CD4-positive, alpha-beta T cell treated with Interleukin-6 for 4 hours (primary cell): ENCODE measurements at regions not wholly inside any gene's neighbourhood (a gene's known extent, or its start where the extent isn't known, plus 50 kb on each side); places are given as distances from the start of the nearest gene placed in this dataset.
"Not testable (repeated sequence)": the region's sequence is repeated elsewhere in the genome, so short reads cannot be mapped to it uniquely, and the experiment has no call there.

Experiments used
- DNase-seq: peaks from one replicate; pipeline ENCODE4 v3.0.0-alpha.2; 2020; ENCODE audit warnings: mixed read lengths

DNA sequence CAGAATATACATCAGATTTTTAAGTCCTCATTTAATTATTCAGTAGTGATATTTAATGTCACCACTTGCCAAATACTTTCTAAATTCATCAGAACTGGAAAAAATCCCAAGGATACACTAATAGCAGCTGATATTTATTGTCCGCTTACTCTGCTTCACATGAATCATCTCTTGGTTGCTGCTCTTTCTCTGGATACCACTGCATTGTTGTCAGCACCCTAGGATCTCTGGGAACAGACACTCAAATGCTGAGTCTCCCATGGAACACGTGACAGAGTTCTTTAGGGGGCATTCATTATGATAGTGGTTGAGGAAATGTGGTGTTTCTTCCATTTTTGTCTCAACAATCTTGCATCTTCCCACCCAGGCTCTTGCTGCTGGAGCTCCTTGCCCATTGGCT, 318.0 kb downstream of the RFPL4B start:
- DNase-seq = no peak

DNA sequence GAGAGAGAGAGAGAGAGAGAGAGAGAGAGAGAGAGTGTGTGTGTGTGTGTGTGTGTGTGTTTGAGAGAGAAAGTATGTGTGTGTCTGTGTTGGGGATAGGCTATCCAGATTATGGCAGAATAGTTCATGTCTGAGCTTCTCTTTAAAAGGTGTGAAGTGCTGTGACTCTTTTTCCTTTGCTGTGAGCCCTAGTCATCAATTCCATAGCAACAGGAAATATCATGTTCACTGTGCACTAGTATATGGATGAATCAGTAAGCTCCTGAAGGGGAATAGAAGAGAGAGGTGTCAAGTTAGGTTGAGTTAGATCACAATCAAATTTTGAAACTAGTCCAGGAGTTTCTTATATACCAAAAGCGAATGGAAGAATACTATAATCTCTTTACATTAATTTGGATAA, 318.7 kb downstream of the RFPL4B start:
- DNase-seq = no peak

DNA sequence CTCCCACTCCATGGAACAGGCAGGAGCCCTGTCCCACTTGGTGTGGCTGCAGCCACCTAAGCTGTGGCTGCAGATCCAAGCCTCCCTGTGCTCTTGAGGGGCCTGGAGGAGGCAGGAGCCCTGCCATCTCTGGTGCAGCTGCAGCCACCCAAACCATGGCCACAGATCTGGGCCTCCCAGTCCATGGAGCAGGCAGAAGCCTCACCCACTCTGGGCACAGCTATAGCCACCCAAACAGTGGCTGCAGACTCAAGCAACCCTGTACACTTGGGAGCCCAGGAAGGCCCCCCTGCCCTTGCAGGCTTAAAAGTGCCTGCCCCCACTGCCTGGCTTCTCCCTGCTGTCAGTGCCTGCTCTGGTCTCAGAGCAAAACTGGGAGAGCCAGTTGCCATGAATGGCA, 320.3 kb downstream of the RFPL4B start:
- no peak for DNase-seq

DNA sequence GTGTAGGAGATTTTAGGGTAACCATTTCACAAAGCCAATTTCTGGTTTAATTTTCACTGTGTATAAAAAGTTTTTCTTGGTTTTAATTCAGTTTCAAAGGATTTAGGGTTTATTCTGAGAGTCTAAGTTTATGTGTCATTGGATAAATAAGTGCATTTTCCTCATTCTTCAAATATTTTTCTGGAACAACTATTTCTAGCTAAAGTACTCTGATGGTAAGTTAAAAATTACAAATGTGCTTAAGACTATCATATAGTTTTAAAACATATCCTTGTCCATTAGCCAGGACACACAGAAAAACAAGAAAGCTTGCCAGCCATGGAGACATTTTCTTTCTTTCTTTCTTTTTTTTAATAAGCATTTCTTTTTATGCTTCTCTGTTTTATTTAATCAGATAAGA, 333.0 kb downstream of the RFPL4B start:
- DNase-seq = no peak

DNA sequence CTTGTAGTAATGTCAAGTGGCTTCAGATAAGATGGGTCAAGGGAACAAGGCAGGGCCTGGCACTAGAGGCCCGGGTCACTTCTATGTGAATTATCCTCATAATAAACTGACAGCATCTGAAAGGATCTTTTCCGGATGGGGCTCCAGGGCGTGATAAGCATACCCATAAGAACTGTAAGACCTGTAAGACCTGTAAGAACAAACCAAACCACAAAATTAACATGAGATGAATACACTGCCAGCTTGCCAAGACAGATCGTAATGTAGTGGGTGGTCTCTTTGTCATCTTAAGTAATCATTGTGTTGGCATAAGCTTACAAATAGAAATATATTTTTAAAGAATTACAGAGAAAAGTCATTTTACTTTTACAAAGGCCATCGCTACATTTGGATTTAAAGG, 334.9 kb downstream of the RFPL4B start:
- no peak for DNase-seq

DNA sequence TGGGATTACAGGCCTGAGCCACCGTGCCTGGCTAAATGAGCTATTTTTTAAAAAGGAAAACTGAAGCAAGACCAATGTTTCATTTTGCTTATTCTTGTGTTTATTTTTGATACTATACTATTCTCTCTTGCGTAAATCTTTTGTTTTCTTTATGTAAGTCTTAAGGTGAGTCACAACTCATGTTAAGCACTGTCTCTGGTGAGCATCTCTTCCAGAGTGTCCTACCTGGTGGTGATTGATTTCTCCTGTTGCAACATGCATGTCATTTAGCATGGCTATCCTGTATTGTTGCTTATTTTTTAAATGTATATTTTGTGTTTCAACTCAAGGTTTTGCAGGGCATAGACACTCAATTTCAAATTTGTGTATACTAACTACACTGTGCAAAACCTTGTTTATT, 336.0 kb downstream of the RFPL4B start:
- no peak for DNase-seq

DNA sequence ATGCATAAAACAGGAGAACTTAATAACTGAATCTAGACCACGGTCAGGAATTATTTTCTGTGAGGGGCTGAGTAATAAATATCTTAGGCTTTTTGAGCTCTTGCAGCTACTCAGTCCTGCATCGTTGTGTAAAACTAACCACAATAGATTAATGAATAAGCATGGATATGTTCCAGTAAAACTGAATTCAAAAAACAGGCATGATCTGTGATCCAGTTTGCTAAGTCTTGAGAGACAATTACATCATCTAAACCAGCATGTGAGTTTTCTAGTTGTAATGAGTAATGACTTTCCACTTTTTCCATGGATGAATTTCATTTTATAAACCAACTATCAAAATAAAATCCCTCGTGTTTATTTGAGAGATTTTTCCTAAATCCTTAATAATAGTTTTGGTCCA, 336.8 kb downstream of the RFPL4B start:
- DNase-seq = no peak

DNA sequence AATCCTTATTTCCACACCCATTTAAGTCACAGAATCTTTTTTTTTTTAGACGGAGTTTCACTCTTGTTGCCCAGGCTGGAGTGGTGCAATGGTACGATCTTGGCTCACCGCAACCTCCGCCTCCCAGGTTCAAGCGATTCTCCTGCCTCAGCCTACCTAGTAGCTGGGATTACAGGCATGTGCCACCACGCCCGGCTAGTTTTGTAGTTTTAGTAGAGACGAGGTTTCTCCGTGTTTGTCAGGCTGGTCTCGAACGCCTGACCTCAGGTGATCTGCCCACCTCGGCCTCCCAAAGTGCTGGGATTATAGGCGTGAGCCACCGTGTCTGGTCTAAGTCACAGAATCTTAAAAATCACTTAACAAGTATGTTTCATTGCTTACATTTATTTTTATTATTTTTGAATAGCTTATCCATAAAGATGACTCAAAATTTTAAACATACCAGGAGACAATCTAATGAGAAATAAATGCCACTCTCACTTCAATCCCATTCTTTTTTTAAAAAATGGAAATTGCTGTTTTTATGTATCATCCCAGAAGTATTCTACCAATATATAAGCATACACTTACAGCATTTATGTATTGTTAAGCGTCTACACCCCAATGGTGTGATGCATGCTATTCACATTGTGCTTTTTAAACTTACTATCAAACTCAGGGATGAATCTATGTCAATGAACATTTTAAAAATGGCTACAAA, 338.5 kb downstream of the RFPL4B start:
- DNase-seq = not testable (repeated sequence)

DNA sequence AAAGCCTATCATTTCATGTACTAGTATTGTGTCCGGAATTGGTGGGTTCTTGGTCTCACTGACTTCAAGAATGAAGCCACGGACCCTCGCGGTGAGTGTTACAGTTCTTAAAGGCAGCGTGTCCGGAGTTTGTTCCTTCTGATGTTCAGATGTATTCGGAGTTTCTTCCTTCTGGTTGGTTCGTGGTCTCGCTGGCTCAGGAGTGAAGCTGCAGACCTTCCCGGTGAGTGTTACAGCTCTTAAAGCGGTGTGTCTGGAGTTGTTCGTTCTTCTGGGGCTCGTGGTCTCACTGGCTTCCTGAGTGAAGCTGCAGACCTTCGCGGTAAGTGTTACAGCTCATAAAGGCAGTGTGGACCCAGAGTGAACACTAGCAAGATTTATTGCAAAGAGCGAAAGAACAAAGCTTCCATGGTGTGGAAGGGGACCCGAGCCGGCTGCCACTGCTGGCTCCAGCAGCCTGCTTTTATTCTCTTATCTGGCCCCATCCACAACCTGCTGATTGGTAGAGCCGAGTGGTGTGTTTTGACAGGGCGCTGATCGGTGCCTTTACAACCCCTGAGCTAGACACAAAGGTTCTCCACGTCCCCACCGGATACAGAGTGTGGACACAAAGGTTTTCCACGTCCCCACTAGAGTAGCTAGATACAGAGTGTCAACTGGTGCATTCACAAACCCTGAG, 341.5 kb downstream of the RFPL4B start:
- not testable (repeated sequence) for DNase-seq

DNA sequence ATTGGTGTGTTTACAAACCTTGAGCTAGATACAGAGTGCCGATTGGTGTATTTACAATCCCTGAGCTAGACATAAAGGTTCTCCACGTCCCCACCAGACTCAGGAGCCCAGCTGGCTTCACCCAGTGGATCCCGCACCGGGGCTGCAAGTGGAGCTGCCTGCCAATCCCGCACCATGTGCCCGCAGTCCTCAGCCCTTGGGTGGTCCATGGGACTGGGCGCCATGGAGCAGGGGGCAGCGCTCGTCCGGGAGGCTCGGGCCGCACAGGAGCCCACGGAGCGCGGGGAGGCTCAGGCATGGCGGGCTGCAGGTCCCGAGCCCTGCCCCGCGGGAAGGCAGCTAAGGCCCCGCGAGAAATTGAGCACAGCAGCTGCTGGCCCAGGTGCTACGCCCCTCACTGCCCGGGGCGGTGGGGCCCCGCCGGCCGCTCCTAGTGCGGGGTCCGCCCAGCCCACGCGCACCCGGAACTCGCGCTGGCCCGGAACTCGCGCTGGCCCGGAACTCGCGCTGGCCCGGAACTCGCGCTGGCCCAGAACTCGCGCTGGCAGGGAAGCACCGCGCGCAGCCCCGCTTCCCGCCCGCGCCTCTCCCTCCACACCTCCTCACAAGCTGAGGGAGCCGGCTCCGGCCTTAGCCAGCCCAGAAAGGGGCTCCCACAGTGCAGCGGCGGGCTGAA, 342.2 kb downstream of the RFPL4B start:
- not testable (repeated sequence) for DNase-seq

DNA sequence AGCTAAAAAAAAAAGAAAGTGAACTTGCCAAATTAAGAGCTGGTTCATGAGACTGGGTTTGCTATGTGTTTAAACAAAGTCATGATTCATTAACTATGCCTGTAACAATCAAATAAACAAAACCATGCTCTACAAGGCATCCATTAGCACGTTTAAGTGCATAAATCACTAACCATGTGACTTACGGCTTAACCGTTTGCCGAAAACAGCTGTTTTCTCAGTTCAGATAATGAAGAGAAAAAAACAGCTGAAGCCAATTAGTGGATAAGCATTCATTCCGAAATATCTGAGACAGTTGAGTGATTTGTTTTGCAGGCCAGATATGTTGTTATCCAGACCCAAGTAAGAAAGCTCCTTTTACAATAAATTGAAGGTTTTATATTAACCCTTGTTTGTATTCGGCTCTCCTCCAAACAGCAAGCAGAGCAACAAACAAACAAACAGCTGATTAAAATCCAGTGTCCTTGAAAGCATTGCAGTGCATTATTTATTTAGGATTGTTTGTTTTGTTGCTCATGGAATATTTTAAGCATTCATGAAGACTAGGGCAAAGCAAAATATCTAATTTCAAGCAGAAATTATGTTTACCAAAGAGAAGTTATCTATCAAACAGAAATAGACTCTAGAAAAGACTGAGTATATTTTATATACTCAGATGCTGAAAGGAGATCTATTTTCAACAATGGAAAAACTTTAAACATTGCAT, 343.5 kb downstream of the RFPL4B start:
- DNase-seq = no peak

DNA sequence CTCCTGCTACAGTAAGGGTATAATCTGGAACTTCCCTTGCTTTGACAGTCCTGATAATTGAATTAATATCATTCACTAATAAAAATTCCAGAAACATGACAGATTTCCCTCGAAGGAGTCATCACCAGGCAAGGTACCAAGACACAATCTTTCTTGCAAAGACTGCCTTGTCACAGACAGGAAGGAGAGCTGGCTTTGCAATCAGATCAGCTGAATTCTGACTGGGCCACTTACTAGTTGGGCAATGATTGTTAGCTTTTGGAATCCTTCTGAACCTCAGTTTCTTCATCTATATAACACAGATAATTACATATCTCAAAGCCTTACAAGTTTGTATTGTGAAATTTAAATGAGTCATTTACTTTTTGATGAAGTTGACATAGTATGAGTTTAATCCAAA, 344.2 kb downstream of the RFPL4B start:
- DNase-seq = no peak

DNA sequence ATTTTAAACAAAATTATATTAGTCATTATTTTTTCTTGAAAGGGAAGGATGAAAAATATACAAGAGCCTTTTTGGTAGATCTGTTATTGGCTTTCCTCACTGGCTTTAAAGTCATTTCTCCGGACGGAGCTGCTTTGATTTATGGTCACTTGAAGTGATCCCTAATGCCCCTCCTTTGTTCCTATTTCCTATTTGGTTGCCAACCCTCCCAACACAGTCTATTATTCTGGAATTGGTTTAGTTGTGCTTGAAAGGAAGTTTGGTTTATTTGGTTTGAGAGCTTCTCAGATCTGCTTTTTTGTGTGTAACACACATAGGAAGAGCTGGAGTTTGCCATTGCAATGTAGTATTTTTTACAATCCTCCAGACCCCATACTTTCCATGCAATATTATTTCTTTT, 347.9 kb downstream of the RFPL4B start:
- no peak for DNase-seq

DNA sequence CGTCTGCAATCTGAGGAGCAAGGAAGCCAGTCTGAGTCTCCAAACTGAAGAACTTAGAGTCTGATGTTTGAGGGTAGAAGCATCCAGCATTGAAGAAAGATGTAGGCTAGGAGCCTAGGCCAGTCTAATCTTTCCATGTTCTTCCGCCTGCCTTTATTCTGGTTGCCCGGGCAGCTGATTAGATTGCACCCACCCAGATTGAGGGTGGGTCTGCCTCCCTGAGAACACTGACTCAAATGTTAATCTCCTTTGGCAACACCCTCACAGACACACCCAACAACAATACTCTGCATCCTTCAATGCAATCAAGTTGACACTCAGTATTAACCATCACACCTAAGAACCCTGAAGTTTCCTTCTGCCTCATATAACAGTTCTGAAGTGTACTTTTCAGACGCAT, 350.1 kb downstream of the RFPL4B start:
- no peak for DNase-seq

DNA sequence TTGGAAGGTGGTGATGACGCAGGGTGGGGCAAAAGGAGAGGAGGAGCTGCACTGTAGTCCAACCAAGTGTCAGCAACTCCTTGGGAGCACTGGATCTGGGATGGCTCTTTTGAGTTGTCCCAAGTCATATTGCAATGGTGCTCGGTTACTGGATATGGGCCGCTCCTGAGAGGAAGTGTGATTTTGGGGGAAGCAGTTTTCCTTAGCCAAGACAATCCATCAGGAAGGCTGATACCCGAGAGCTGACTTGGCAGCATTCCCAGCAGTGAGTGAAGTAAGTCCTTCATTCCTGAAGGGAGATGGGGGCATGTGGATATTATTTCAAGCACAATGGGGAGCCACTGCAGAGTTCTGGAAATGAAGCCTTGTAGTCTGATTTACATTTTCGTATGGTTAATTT, 354.1 kb downstream of the RFPL4B start:
- no peak for DNase-seq

DNA sequence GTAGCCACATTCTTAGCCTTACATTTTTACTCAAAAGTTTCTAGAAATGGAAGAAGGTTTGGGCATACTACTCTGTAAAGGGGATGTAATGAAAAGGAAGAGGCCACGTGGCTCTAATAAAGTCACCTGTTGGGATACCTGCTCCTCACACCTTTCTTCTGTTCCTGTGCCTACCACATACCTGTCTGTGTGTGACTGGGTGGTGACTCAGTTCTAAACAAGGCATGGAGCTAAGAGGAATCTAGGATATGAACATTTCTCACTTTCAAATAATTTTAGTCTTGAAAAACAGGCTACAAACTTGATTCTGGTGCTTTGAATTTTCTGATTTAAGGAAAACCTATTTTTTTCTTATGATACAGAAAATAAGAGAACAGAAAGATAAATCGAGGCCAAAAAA, 363.6 kb downstream of the RFPL4B start:
- DNase-seq = no peak

DNA sequence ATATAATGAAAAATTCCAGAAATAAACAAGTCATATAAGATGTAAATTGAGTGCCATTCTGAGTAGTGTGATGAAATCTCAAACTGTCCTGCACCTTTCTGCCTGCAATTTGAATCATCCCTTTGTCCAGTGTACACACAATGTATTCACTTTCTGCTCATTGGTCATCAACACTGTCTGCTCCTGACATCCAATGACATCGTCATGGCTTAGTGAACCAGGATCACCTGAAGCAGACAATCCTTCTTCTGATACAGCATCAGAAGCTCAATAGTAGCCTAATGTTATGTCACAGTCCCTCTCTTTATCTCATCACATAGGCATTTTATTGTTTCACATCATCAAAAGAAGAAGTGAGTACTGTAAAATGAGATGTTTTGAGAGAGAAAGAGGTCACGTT, 366.3 kb downstream of the RFPL4B start:
- DNase-seq = no peak

DNA sequence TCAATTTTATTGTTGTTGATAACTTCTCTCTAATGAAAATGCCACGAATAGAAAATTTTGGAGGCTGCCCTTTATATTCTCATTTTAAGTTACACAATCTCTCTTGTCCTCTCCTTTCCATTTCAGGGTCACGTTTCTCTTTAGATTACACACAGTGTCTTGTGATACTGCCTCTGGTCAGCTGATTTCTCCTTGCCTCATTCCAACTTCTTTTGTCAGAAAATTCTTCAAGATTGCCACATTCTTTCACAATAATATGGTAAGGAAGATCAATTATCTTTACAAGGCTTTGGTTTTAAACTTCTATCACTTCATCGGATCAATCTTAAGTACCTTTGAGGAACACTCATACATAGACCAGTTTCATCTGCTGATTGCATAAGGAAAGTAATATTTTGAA, 370.3 kb downstream of the RFPL4B start:
- no peak for DNase-seq

DNA sequence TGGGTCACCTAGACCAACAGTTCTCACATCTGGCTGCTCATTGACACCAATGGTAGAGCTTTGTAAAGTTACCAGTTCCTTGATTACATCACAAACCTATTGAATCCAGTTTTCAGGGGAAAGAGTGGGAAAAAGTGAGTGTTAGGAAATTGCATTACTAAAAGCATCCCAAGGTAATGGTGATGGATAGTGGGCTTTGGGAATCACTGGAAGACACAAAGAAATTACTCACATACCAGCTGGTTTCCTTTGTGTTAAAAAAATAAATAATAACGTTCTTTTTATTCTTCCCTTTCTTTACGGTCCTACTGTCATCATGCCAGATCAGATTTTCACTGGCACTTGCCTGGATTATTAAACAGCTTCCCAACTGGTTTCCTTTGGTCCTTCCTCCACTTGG, 370.7 kb downstream of the RFPL4B start:
- DNase-seq = no peak

DNA sequence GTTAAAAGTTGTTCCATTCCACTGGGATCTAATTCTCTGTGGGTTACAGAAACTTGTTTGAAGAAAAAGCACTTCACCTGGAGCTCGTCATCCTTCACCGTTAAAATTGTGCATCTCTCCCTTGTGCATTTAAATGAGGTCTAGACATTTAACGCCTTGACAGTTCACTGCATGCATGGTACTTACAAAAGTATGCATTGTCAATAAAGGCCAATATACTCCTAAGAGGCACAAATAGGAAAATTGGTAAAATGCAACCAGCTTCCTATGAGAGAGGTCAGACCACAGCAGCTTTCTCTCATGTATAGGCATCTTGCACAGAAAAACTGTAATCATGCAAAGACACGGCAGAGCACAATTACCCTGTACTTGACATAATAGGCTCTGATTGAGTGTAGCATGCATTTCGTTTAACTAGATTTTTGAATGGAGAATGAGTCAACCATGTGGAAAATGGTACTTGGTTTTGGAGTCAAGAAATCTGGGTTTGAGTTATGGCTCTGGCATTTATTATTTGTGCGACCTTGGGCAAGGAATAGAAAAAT, 378.5 kb downstream of the RFPL4B start:
- DNase-seq = no peak

DNA sequence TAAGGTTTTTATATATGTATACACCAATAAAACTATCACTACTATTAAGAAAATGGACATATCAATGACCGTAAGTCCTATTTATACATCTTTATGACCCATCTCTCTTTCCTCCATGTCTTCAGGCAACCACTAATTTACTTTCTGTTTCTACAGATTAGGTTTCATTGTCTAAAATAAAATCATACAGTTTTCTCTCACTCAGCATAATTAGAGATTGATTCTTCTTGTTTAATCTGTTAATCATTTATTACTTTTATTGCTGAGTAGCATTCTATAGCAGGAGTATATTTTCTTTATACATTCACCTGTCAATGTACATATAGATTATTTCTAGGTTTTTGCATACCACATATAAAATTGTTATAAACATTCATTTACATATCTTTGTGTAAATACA, 388.0 kb downstream of the RFPL4B start:
- DNase-seq = no peak

DNA sequence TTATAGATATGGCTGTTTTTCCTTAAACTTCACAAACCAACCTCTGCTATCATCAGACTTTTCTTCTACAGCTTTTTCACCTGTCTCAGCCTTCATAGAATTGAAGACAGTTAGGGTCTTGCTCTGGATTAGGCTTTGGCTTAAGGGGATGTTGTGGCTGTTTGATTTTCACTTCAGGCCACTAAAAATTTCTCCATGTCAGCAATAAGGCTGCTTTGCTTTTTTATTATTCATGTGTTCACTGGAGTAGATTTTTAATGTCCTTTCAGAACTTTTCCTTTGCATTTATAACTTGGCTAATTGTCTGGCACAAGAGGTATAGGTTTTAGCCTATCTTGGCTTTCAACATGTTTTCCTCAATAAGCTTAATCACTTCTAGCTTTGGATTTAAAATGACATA, 392.6 kb downstream of the RFPL4B start:
- no peak for DNase-seq

DNA sequence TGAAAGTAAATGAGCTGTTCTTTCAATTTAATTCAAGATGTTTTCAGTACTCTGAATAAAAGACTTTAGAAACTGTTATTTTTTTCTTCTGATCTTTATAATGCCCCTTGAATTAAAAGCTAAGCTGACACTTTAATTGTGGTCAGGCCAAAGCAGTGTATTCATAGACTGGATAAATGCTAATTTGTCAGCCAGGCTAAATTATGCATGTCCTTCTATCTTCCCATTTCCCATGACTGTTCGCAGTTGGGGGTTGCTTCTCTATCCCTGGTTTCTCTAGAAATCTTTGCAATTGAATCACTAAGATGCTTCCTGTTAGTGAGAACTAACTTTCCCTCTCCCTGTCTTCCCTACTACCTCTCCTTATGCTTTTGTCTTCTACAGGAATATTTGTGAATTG, 396.2 kb downstream of the RFPL4B start:
- no peak for DNase-seq
